SK-N-MC (cell line): ENCODE measurements at regions not wholly inside any gene's neighbourhood (a gene's known extent, or its start where the extent isn't known, plus 50 kb on each side); places are given as distances from the start of the nearest gene placed in this dataset.

Experiments used
- DNase-seq: peaks from one replicate; pipeline ENCODE4 v3.0.0-alpha.2; 2011; ENCODE audit warnings: low read depth, low spot score
- H3K27ac ChIP-seq: fragments of 200-600 bp; sonication (generic); 2 replicates; pipeline ENCODE4 v1.5.1; 2016; ENCODE audit warnings: mixed run types
- H3K36me3 ChIP-seq: fragments of 200-600 bp; sonication (generic); 2 replicates; pipeline ENCODE4 v1.6.1; 2017; ENCODE audit warnings: antibody characterized with exemption, low read length, mixed read lengths; ENCODE audit not compliant: insufficient read depth
- H3K4me3 ChIP-seq: fragments of 200-600 bp; sonication (generic); 2 replicates; pipeline ENCODE4 v1.5.1; 2016
- H3K9ac ChIP-seq: fragments of 200-600 bp; sonication (generic); 2 replicates; pipeline ENCODE4 v1.8.0; 2017; ENCODE audit warnings: mixed run types, mixed read lengths; ENCODE audit not compliant: insufficient read length
- H3K9me3 ChIP-seq: fragments of 200-600 bp; sonication (generic); 2 replicates; pipeline ENCODE4 v1.6.1; 2017; ENCODE audit warnings: low read depth, mild to moderate bottlenecking, antibody characterized with exemption, low read length, moderate library complexity, mixed read lengths
- EZH2 ChIP-seq: fragments of 200-600 bp; sonication (generic); IDR thresholded peaks from one replicate; pipeline ENCODE4 v1.6.1; 2017; ENCODE audit warnings: antibody characterized with exemption
- FOXP2 ChIP-seq: optimal IDR thresholded peaks from 2 replicates; pipeline ENCODE3; 2011; ENCODE audit warnings: mild to moderate bottlenecking, moderate library complexity; ENCODE audit not compliant: insufficient read depth; ENCODE audit errors: extremely low read length, control extremely low read depth
- POLR2AphosphoS5 ChIP-seq: IDR thresholded peaks from 2 replicates; pipeline ENCODE4 v1.6.1; 2012; ENCODE audit warnings: mild to moderate bottlenecking, low read depth, low read length, borderline replicate concordance

GRCh38 chr12:65761301-65761700 lies 63.0 kb upstream of the HMGA2 start:
- Histone ChIP-seq H3K4me3 (no peak overlapping the region), H3K27ac (no peak overlapping the region), H3K9me3 (no peaks in the 10 kb centered on the region), H3K36me3 (no peaks in the 10 kb centered on the region), H3K9ac (no peak overlapping the region)
- no peak for DNase-seq
- no peak for TF ChIP-seq EZH2
- TF ChIP-seq POLR2AphosphoS5: no peak
- no peak for TF ChIP-seq FOXP2

- H3K27ac ChIP-seq: no peak overlapping the region
- TF ChIP-seq EZH2 (no peak), POLR2AphosphoS5 (no peak)
- H3K4me3 ChIP-seq: no peak overlapping the region
- H3K9ac ChIP-seq: no peak overlapping the region
- H3K36me3 ChIP-seq: no peaks in the 10 kb centered on the region
- H3K9me3 ChIP-seq: no peaks in the 10 kb centered on the region
- no peak for DNase-seq
These were observed 60.0 kb upstream of the HMGA2 start for GRCh38 chr12:65764325-65764724.

DNA sequence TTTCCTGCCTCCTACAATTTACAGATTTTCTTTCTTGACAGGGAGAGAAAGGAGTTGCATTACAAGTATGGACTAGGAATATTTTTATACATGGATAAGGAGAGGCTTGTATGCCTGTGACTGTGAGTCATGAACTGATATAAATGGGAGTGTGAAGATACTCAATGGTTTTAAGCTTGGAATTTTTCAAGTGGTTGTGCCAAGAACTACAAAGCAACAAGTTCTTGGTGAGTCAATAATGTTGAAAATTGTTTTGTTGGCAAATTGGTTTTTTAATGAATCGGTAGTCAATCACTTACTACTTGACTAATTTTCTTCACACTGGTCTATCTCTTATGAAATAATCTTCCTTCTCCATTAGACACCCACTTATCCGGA lies 58.9 kb upstream of the HMGA2 start:
- no peak overlapping the region for H3K27ac ChIP-seq
- TF ChIP-seq POLR2AphosphoS5 (no peak), FOXP2 (no peak), EZH2 (no peak)

DNA sequence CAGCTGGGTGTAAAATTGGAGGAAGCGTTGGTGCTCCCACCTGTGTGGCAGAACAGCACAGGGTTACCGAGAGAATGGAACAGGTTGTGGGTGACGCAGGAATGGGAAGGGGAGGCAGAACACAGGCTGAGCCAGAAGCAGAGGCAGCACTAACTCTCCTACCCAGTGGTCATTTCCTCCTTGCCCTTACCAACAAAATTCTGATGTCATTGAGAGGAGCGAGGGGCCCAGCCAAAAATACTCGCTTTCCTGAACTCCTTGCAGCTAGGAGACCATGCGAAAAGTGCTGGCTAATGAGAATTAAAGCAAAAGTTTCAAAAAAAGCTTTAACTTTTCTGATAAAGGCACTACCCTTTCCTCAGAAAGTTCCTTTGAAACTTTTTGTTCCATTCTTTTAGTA lies 54.4 kb upstream of the HMGA2 start:
- TF ChIP-seq POLR2AphosphoS5 (no peak), EZH2 (no peak), FOXP2 (no peak)
- Histone ChIP-seq H3K9ac (no peak overlapping the region), H3K36me3 (no peaks in the 10 kb centered on the region), H3K4me3 (no peak overlapping the region), H3K9me3 (no peaks in the 10 kb centered on the region), H3K27ac (no peak overlapping the region)
- no peak for DNase-seq

More for the DNA sequence above, 58.9 kb upstream of the HMGA2 start:
- Histone ChIP-seq H3K9me3 (no peaks in the 10 kb centered on the region), H3K9ac (no peak overlapping the region), H3K4me3 (no peak overlapping the region), H3K36me3 (no peaks in the 10 kb centered on the region)
- DNase-seq: no peak
